CD4-positive, CD25-positive, alpha-beta regulatory T cell (primary cell): ENCODE measurements at regions not wholly inside any gene's neighbourhood (a gene's known extent, or its start where the extent isn't known, plus 50 kb on each side); places are given as distances from the start of the nearest gene placed in this dataset.

ENCODE experiments used
- ATAC-seq, 2 donors: fragments of 150-1000 bp; cut with Tn5 transposase; one replicate each; pipeline ENCODE4 v1.10.0; 2021; ENCODE audit warnings: low read depth in 2 of 2, moderate number of reproducible peaks in 2 of 2, moderate library complexity in 1 of 2
- DNase-seq, 3 donors: peaks; one replicate each; pipeline versions ENCODE4 v3.0.0 to v3.0.0-alpha.2; 2012 to 2022; ENCODE audit warnings: mixed read lengths in 1 of 3
- H3K27ac ChIP-seq: one replicate; pipeline ENCODE4 v1.7.0; 2013; ENCODE audit warnings: mild to moderate bottlenecking, low read length; ENCODE audit not compliant: insufficient read depth, poor library complexity, severe bottlenecking
- H3K27me3 ChIP-seq: one replicate; pipeline ENCODE4 v1.7.0; 2013; ENCODE audit warnings: low read length; ENCODE audit not compliant: control insufficient read depth, insufficient read depth
- H3K36me3 ChIP-seq: one replicate; pipeline ENCODE4 v1.7.0; 2013; ENCODE audit warnings: mild to moderate bottlenecking, low read length, moderate library complexity; ENCODE audit not compliant: control insufficient read depth, insufficient read depth
- H3K4me1 ChIP-seq: 2 replicates; pipeline ENCODE4 v1.7.0; 2013; ENCODE audit warnings: mild to moderate bottlenecking, low read length; ENCODE audit not compliant: insufficient read depth, control insufficient read depth, poor library complexity, severe bottlenecking
- H3K4me3 ChIP-seq: one replicate; pipeline ENCODE4 v1.7.0; 2013; ENCODE audit warnings: low read depth, mild to moderate bottlenecking, low read length, moderate library complexity
- H3K9me3 ChIP-seq, 2 experiments: 1 replicate in 1 of 2; 2 replicates in 1 of 2; pipeline ENCODE4 v1.7.0; 2013; ENCODE audit warnings: low read length in 2 of 2, mild to moderate bottlenecking in 1 of 2, moderate library complexity in 1 of 2; ENCODE audit not compliant: control insufficient read depth in 2 of 2
- H3K27ac Mint-ChIP-seq, 3 donors: one replicate each; pipeline ENCODE4 v1.8.0; 2020 to 2022; ENCODE audit warnings: mild to moderate bottlenecking in 3 of 3, mixed read lengths in 3 of 3, moderate library complexity in 2 of 3
- H3K27me3 Mint-ChIP-seq: one replicate; pipeline ENCODE4 v1.8.0; 2022; ENCODE audit warnings: mild to moderate bottlenecking, mixed read lengths
- H3K36me3 Mint-ChIP-seq: one replicate; pipeline ENCODE4 v1.8.0; 2020; ENCODE audit warnings: mixed read lengths
- H3K4me1 Mint-ChIP-seq, 4 donors: one replicate each; pipeline ENCODE4 v1.8.0; 2020 to 2022; ENCODE audit warnings: mixed read lengths in 4 of 4, mild to moderate bottlenecking in 1 of 4
- H3K4me3 Mint-ChIP-seq, 4 donors: one replicate each; pipeline ENCODE4 v1.8.0; 2020 to 2022; ENCODE audit warnings: mild to moderate bottlenecking in 4 of 4, mixed read lengths in 4 of 4, moderate library complexity in 3 of 4
- H3K9me3 Mint-ChIP-seq, 7 donors: one replicate each; pipeline ENCODE4 v1.8.0; 2020 to 2022; ENCODE audit warnings: mixed read lengths in 7 of 7, mild to moderate bottlenecking in 3 of 7, moderate library complexity in 2 of 7

- H3K36me3 Mint-ChIP-seq: no peaks in the 10 kb centered on the region
- no peaks in the 10 kb centered on the region for H3K36me3 ChIP-seq
- H3K27ac ChIP-seq: no peak overlapping the region
- H3K4me3 Mint-ChIP-seq: no peak overlapping the region
- H3K27ac Mint-ChIP-seq: no peak overlapping the region
- no peaks in the 10 kb centered on the region for H3K4me1 Mint-ChIP-seq
- ATAC-seq (no peak), DNase-seq (no peak)
- H3K4me3 ChIP-seq: no peak overlapping the region
- H3K4me1 ChIP-seq: no peaks in the 10 kb centered on the region
- H3K27me3 ChIP-seq: no peaks in the 10 kb centered on the region
- H3K9me3 ChIP-seq: no peaks in the 10 kb centered on the region
- H3K27me3 Mint-ChIP-seq: peaks cover 14% of the 10 kb centered on the region
- H3K9me3 Mint-ChIP-seq: no peaks in the 10 kb centered on the region
Measured at GRCh38 chr4:184879271-184879670, 53.5 kb upstream of the ACSL1 start.

GRCh38 chr4:184882276-184882675 is 56.5 kb upstream of the ACSL1 start:
- Histone ChIP-seq H3K4me3 (no peak overlapping the region), H3K27me3 (peaks cover 2% of the 10 kb centered on the region), H3K27ac (no peak overlapping the region), H3K36me3 (no peaks in the 10 kb centered on the region), H3K9me3 (no peaks in the 10 kb centered on the region), H3K4me1 (no peaks in the 10 kb centered on the region)
- Mint-ChIP-seq H3K4me3 (no peak overlapping the region), H3K4me1 (no peaks in the 10 kb centered on the region), H3K27ac (no peak overlapping the region), H3K36me3 (no peaks in the 10 kb centered on the region), H3K27me3 (peaks cover 14% of the 10 kb centered on the region), H3K9me3 (no peaks in the 10 kb centered on the region)
- DNase-seq: no peak
- no peak for ATAC-seq

- Histone ChIP-seq H3K4me1 (no peaks in the 10 kb centered on the region), H3K27ac (no peak overlapping the region), H3K4me3 (no peak overlapping the region), H3K27me3 (peaks cover 2% of the 10 kb centered on the region), H3K36me3 (no peaks in the 10 kb centered on the region), H3K9me3 (no peaks in the 10 kb centered on the region)
- Mint-ChIP-seq H3K27ac (no peak overlapping the region), H3K9me3 (no peaks in the 10 kb centered on the region), H3K4me1 (no peaks in the 10 kb centered on the region), H3K27me3 (peaks cover 17% of the 10 kb centered on the region), H3K36me3 (no peaks in the 10 kb centered on the region), H3K4me3 (no peak overlapping the region)
- DNase-seq (no peak), ATAC-seq (no peak)
Measured at GRCh38 chr4:184883024-184883423, 57.3 kb upstream of the ACSL1 start.

DNA sequence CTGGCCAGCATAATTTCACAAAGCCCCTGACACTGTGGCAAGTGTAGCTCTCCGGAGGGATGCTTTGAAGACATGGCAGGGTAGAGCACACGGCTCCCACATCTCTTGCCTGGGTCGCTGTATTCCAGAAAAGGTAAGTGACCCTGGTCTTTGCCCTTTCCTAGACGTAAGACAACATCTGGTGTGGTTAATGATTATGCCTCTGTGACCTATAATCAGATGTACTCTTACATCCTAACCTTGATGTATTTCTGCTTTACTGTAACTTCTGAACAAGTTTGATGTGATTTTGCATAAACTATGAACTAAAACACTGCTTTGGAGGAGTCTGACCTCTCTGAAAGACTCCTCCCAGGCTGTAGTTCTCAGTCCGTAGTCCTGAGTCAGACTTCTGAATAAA is 59.1 kb upstream of the ACSL1 start:
- Mint-ChIP-seq H3K27ac (no peak overlapping the region), H3K9me3 (no peaks in the 10 kb centered on the region), H3K27me3 (peaks cover 18% of the 10 kb centered on the region), H3K4me1 (no peaks in the 10 kb centered on the region), H3K36me3 (no peaks in the 10 kb centered on the region), H3K4me3 (no peak overlapping the region)
- Histone ChIP-seq H3K27me3 (peaks cover 2% of the 10 kb centered on the region), H3K36me3 (no peaks in the 10 kb centered on the region), H3K27ac (no peak overlapping the region), H3K4me3 (no peak overlapping the region), H3K9me3 (no peaks in the 10 kb centered on the region), H3K4me1 (no peaks in the 10 kb centered on the region)
- DNase-seq: no peak
- no peak for ATAC-seq

DNA sequence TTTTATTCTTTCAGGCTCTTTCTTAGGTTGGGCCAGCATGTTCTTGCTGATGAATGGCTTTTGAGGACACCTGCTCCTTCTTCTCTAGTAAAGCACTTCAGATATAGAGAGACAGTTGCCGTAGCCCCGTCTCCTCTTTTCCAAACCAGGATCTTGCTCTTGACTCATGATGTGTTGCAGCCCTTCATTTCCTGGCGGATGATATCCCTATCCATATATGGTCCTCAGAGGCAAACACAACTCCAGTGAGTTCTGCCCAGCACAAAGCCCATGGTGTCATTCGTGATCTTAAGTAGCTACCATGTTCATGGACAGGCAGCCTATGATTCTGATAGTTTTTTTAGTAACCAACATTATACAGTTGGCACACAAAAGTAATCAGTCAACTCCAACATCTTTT is 59.8 kb upstream of the ACSL1 start:
- no peak overlapping the region for H3K27ac Mint-ChIP-seq

GRCh38 chr4:184887333-184887732 is 61.6 kb upstream of the ACSL1 start:
- no peaks in the 10 kb centered on the region for H3K9me3 Mint-ChIP-seq

More for the DNA sequence above, 59.8 kb upstream of the ACSL1 start:
- H3K9me3 ChIP-seq: no peaks in the 10 kb centered on the region
- H3K27ac ChIP-seq: no peak overlapping the region
- Mint-ChIP-seq H3K27me3 (peaks cover 18% of the 10 kb centered on the region), H3K4me3 (no peak overlapping the region), H3K4me1 (no peaks in the 10 kb centered on the region), H3K36me3 (no peaks in the 10 kb centered on the region), H3K9me3 (no peaks in the 10 kb centered on the region)
- no peak overlapping the region for H3K4me3 ChIP-seq
- DNase-seq: no peak
- no peaks in the 10 kb centered on the region for H3K4me1 ChIP-seq
- H3K27me3 ChIP-seq: peaks cover 5% of the 10 kb centered on the region
- ATAC-seq: no peak
- no peaks in the 10 kb centered on the region for H3K36me3 ChIP-seq

GRCh38 chr4:184887947-184888346 is 62.2 kb upstream of the ACSL1 start:
- no peaks in the 10 kb centered on the region for H3K36me3 ChIP-seq
- DNase-seq (no peak), ATAC-seq (no peak)
- Mint-ChIP-seq H3K9me3 (no peaks in the 10 kb centered on the region), H3K4me3 (no peak overlapping the region), H3K27me3 (peaks cover 11% of the 10 kb centered on the region), H3K4me1 (no peaks in the 10 kb centered on the region), H3K36me3 (no peaks in the 10 kb centered on the region), H3K27ac (no peak overlapping the region)
- H3K9me3 ChIP-seq: no peaks in the 10 kb centered on the region
- no peak overlapping the region for H3K27ac ChIP-seq
- H3K27me3 ChIP-seq: peaks cover 5% of the 10 kb centered on the region
- no peak overlapping the region for H3K4me3 ChIP-seq
- no peaks in the 10 kb centered on the region for H3K4me1 ChIP-seq

More at GRCh38 chr4:184887333-184887732, 61.6 kb upstream of the ACSL1 start:
- H3K27me3 ChIP-seq: peaks cover 5% of the 10 kb centered on the region
- Mint-ChIP-seq H3K4me3 (no peak overlapping the region), H3K36me3 (no peaks in the 10 kb centered on the region), H3K27me3 (peaks cover 11% of the 10 kb centered on the region), H3K4me1 (no peaks in the 10 kb centered on the region), H3K27ac (no peak overlapping the region)
- H3K4me3 ChIP-seq: no peak overlapping the region
- H3K27ac ChIP-seq: no peak overlapping the region
- DNase-seq: no peak
- no peaks in the 10 kb centered on the region for H3K36me3 ChIP-seq
- H3K4me1 ChIP-seq: no peaks in the 10 kb centered on the region
- no peaks in the 10 kb centered on the region for H3K9me3 ChIP-seq
- no peak for ATAC-seq

- DNase-seq (no peak), ATAC-seq (no peak)
- no peaks in the 10 kb centered on the region for H3K4me1 Mint-ChIP-seq
- Histone ChIP-seq H3K4me1 (no peaks in the 10 kb centered on the region), H3K27ac (no peak overlapping the region), H3K4me3 (no peak overlapping the region), H3K9me3 (no peaks in the 10 kb centered on the region), H3K36me3 (no peaks in the 10 kb centered on the region), H3K27me3 (peaks cover 5% of the 10 kb centered on the region)
- no peak overlapping the region for H3K27ac Mint-ChIP-seq
- H3K4me3 Mint-ChIP-seq: no peak overlapping the region
- peaks cover 11% of the 10 kb centered on the region for H3K27me3 Mint-ChIP-seq
- H3K9me3 Mint-ChIP-seq: peaks cover 0 to 5% (median 0%) of the 10 kb centered on the region in 7 donors
- H3K36me3 Mint-ChIP-seq: no peaks in the 10 kb centered on the region
Measured at GRCh38 chr4:184889666-184890335, 64.0 kb upstream of the ACSL1 start.
